Prostate gland (tissue), 2 donors: ENCODE measurements at regions not wholly inside any gene's neighbourhood (a gene's known extent, or its start where the extent isn't known, plus 50 kb on each side); places are given as distances from the start of the nearest gene placed in this dataset.

ENCODE experiments used
- POLR2AphosphoS5 ChIP-seq: sonication (generic); formaldehyde crosslinking; IDR thresholded peaks from one replicate; pipeline ENCODE4 v1.6.1; 2017; ENCODE audit warnings: antibody characterized with exemption
- TF ChIP-seq, protein P1 (sequence below), 4 experiments: fragments of 200-600 bp in 2 of 4; fragments of 450-650 bp in 2 of 4; sonication (generic) in 2 of 4; IDR thresholded peaks; 1 replicate in 3 of 4; 2 replicates in 1 of 4; pipeline ENCODE4 v1.5.1; 2016 to 2019; ENCODE audit warnings: antibody characterized with exemption in 4 of 4, mild to moderate bottlenecking in 2 of 4, moderate library complexity in 2 of 4

DNA sequence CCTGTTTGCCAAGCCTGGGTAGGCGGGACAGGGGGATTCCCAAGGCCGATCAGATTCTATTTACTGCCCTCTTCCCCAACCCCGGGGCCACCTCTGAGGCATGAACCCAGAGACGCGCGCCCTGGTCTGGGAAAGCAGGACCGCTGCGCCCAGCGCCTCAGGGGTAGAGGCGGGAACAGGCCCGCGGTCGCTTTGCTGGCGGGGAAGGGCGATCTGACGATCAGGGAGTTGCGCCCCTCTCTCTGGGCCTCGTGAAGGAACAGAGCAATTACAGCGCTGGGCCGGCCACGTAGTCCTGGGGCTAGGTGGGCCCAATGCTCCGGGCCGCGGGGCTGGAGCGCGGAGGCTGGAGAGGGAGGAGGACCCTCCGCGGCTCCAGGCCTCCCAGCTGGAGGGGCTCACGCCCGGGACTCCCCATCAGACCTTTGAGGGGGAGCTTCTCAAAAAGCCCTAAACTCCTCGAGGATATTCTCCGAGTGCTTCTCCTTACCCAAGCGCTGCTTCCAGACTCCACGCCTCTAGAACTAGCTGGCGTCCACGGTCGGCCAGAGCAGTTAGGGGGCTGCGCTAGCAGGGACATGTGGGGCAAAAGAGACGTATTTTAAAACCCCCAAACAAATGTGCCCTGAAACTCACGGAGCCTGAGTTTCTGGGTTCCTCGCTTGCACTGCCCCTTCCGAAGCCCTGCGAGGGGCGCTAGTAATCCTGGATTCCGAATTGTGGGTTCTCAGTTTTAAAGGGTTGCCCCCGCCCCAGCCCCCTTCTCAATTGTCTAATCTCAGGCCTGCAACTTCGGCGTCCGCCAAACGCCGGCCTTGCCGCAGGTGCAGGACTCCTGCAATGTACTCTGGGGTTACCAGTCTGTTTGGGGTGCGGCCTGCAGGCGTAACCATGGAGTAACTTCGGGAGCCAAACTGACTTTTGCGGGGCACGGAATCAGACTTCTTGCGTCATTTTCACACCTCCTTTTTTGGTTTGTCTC lies 57.6 kb downstream of the TMEM174 start:
- TF ChIP-seq POLR2AphosphoS5, result no peak
- TF ChIP-seq, protein P1, sequence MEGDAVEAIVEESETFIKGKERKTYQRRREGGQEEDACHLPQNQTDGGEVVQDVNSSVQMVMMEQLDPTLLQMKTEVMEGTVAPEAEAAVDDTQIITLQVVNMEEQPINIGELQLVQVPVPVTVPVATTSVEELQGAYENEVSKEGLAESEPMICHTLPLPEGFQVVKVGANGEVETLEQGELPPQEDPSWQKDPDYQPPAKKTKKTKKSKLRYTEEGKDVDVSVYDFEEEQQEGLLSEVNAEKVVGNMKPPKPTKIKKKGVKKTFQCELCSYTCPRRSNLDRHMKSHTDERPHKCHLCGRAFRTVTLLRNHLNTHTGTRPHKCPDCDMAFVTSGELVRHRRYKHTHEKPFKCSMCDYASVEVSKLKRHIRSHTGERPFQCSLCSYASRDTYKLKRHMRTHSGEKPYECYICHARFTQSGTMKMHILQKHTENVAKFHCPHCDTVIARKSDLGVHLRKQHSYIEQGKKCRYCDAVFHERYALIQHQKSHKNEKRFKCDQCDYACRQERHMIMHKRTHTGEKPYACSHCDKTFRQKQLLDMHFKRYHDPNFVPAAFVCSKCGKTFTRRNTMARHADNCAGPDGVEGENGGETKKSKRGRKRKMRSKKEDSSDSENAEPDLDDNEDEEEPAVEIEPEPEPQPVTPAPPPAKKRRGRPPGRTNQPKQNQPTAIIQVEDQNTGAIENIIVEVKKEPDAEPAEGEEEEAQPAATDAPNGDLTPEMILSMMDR (IDR thresholded peaks at IDR 0.05), result no peak
